H1 (cell line): ENCODE measurements at regions not wholly inside any gene's neighbourhood (a gene's known extent, or its start where the extent isn't known, plus 50 kb on each side); places are given as distances from the start of the nearest gene placed in this dataset.

Experiments used
- CTCF ChIA-PET: fragments of 300-600 bp; sonication (Branson Sonifier 250); formaldehyde crosslinking; loops from one replicate; lab custom pipeline; 2021; ENCODE audit not compliant: partially characterized antibody; lab: Charles Lee
- POLR2A ChIA-PET: fragments of 300-600 bp; sonication (Branson Sonifier 250); formaldehyde crosslinking; loops from one replicate; lab custom pipeline; 2021; ENCODE audit warnings: inconsistent platforms; ENCODE audit not compliant: partially characterized antibody; lab: Charles Lee
- DNase-seq, 2 experiments: peaks; one replicate each; pipeline versions ENCODE4 v3.0.0 to v3.0.0-alpha.2; 2010 to 2022; ENCODE audit warnings: low spot score in 2 of 2, low read depth in 1 of 2, mixed read lengths in 1 of 2
- FAIRE-seq: peaks from 2 replicates; lab custom pipeline; 2011; peaks lifted over from hg19 to GRCh38; lab: Jason Lieb, UNC
- H2AFZ ChIP-seq: 2 replicates; pipeline ENCODE4 v1.8.1; 2012; ENCODE audit warnings: low read length, inconsistent platforms
- H2AK5ac ChIP-seq: 2 replicates; pipeline ENCODE4 v1.6.1; 2013; ENCODE audit warnings: low read depth, low read length
- H2BK120ac ChIP-seq: replicated peaks from 2 replicates; pipeline ENCODE3; 2013; ENCODE audit warnings: low read depth, low read length, inconsistent platforms
- H2BK12ac ChIP-seq: 2 replicates; pipeline ENCODE4 v1.6.1; 2013; ENCODE audit warnings: low read depth, low read length
- H2BK15ac ChIP-seq: 2 replicates; pipeline ENCODE4 v1.6.1; 2013; ENCODE audit warnings: low read length
- H2BK20ac ChIP-seq: 2 replicates; pipeline ENCODE4 v1.6.1; 2013; ENCODE audit warnings: low read length
- H2BK5ac ChIP-seq: 2 replicates; pipeline ENCODE4 v1.6.1; 2013; ENCODE audit warnings: low read depth, low read length
- H3K14ac ChIP-seq: 2 replicates; pipeline ENCODE4 v1.6.1; 2013; ENCODE audit warnings: inconsistent platforms; ENCODE audit not compliant: insufficient read length
- H3K18ac ChIP-seq: 2 replicates; pipeline ENCODE4 v1.6.1; 2013; ENCODE audit warnings: low read length; ENCODE audit errors: extremely low read depth
- H3K23ac ChIP-seq: 2 replicates; pipeline ENCODE4 v1.6.1; 2013; ENCODE audit warnings: inconsistent platforms; ENCODE audit not compliant: insufficient read length
- H3K23me2 ChIP-seq: 2 replicates; pipeline ENCODE4 v1.6.1; 2013; ENCODE audit warnings: low read depth, low read length
- H3K27ac ChIP-seq: 2 replicates; pipeline ENCODE4 v1.6.1; 2011; ENCODE audit warnings: low read depth, low read length, inconsistent platforms
- H3K27me3 ChIP-seq, 4 experiments: replicated peaks in 1 of 4; 1 replicate in 1 of 4; 2 replicates in 3 of 4; pipeline versions ENCODE4 v1.6.1 to v1.8.1; 2011 to 2013; ENCODE audit warnings: low read length in 3 of 4, mild to moderate bottlenecking in 3 of 4, inconsistent platforms in 2 of 4, mixed read lengths in 2 of 4, moderate library complexity in 1 of 4; ENCODE audit not compliant: control insufficient read depth in 3 of 4, insufficient read depth in 3 of 4; ENCODE audit errors: extremely low read depth in 1 of 4
- H3K36me3 ChIP-seq, 4 experiments: 2 replicates each; pipeline versions ENCODE4 v1.6.1 to v1.8.1; 2011 to 2013; ENCODE audit warnings: mild to moderate bottlenecking in 4 of 4, low read length in 3 of 4, moderate library complexity in 2 of 4, control low read depth in 1 of 4, inconsistent platforms in 1 of 4; ENCODE audit not compliant: insufficient read depth in 4 of 4, control insufficient read depth in 2 of 4
- H3K4ac ChIP-seq: replicated peaks from 2 replicates; pipeline ENCODE3; 2013; ENCODE audit warnings: low read length, low read depth, mixed read lengths, inconsistent platforms; ENCODE audit not compliant: insufficient read length
- H3K4me1 ChIP-seq, 4 experiments: replicated peaks in 1 of 4; 1 replicate in 1 of 4; 2 replicates in 3 of 4; pipeline versions ENCODE4 v1.6.1 to v1.8.1; 2011 to 2013; ENCODE audit warnings: low read length in 3 of 4, inconsistent platforms in 2 of 4, mixed read lengths in 1 of 4; ENCODE audit not compliant: insufficient read depth in 4 of 4, control insufficient read depth in 3 of 4
- H3K4me2 ChIP-seq, 2 experiments: 2 replicates each; pipeline versions ENCODE4 v1.6.1 to v1.8.1; 2011 to 2013; ENCODE audit warnings: low read depth in 2 of 2, low read length in 2 of 2, control low read depth in 1 of 2, inconsistent platforms in 1 of 2, mild to moderate bottlenecking in 1 of 2; ENCODE audit not compliant: insufficient read depth in 1 of 2
- H3K4me3 ChIP-seq, 4 experiments: fragments of 200-600, 300-600 bp in 1 of 4; sonication (generic), shearing (Covaris generic), sonication (Bioruptor Twin) in 1 of 4; 2 replicates each; pipeline versions ENCODE4 v1.5.1 to v1.8.1; 2011 to 2016; ENCODE audit warnings: low read length in 4 of 4, low read depth in 3 of 4, control low read depth in 2 of 4, inconsistent platforms in 2 of 4, mild to moderate bottlenecking in 2 of 4, mixed read lengths in 1 of 4, moderate library complexity in 1 of 4; ENCODE audit not compliant: insufficient read depth in 2 of 4; ENCODE audit errors: extremely low read depth in 1 of 4
- H3K56ac ChIP-seq: replicated peaks from 2 replicates; pipeline ENCODE3; 2013; ENCODE audit warnings: low read depth, mild to moderate bottlenecking, mixed read lengths, low read length, inconsistent platforms; ENCODE audit not compliant: insufficient read length
- H3K79me1 ChIP-seq: 2 replicates; pipeline ENCODE4 v1.6.1; 2013; ENCODE audit warnings: low read depth, low read length, control low read depth
- H3K79me2 ChIP-seq, 2 experiments: 2 replicates each; pipeline versions ENCODE4 v1.6.1 to v1.8.1; 2012 to 2013; ENCODE audit warnings: low read length in 2 of 2, mild to moderate bottlenecking in 2 of 2, inconsistent platforms in 1 of 2; ENCODE audit not compliant: insufficient read depth in 2 of 2, control insufficient read depth in 1 of 2
- H3K9ac ChIP-seq, 4 experiments: replicated peaks in 1 of 4; 1 replicate in 1 of 4; 2 replicates in 3 of 4; pipeline versions ENCODE4 v1.6.1 to v1.8.1; 2011 to 2013; ENCODE audit warnings: low read depth in 3 of 4, low read length in 3 of 4, control low read depth in 2 of 4, mild to moderate bottlenecking in 2 of 4, moderate library complexity in 2 of 4, inconsistent platforms in 1 of 4; ENCODE audit errors: extremely low read depth in 1 of 4
- H3K9me3 ChIP-seq, 2 experiments: 2 replicates each; pipeline versions ENCODE4 v1.6.1 to v1.8.1; 2012 to 2013; ENCODE audit warnings: mild to moderate bottlenecking in 2 of 2, moderate library complexity in 2 of 2, control low read depth in 1 of 2, inconsistent platforms in 1 of 2, low read depth in 1 of 2, low read length in 1 of 2, mixed read lengths in 1 of 2; ENCODE audit not compliant: insufficient read depth in 2 of 2
- H4K20me1 ChIP-seq, 2 experiments: replicated peaks in 1 of 2; 2 replicates each; pipeline versions ENCODE3 to v1.8.1; 2011 to 2013; ENCODE audit warnings: inconsistent platforms in 2 of 2, low read length in 2 of 2, mild to moderate bottlenecking in 1 of 2; ENCODE audit not compliant: insufficient read depth in 2 of 2, control insufficient read depth in 1 of 2
- H4K5ac ChIP-seq: 2 replicates; pipeline ENCODE4 v1.6.1; 2013; ENCODE audit warnings: low read length, low read depth, mixed read lengths, inconsistent platforms; ENCODE audit not compliant: insufficient read length
- H4K8ac ChIP-seq: 2 replicates; pipeline ENCODE4 v1.8.0; 2013; ENCODE audit warnings: mild to moderate bottlenecking, moderate library complexity, low read length, inconsistent platforms; ENCODE audit not compliant: insufficient read depth; ENCODE audit errors: extremely low read depth
- H4K91ac ChIP-seq: replicated peaks from 2 replicates; pipeline ENCODE3; 2013; ENCODE audit warnings: low read length, mixed read lengths, inconsistent platforms; ENCODE audit not compliant: insufficient read length
- ATF2 ChIP-seq: IDR thresholded peaks from 2 replicates; pipeline ENCODE4 v1.6.1; 2012; ENCODE audit warnings: low read length, inconsistent platforms
- CHD1 ChIP-seq: IDR thresholded peaks from 2 replicates; pipeline ENCODE4 v1.6.1; 2012; ENCODE audit warnings: low read depth, low read length, improper control_type of control experiment
- CTCF ChIP-seq, 3 experiments: IDR thresholded peaks; 1 replicate in 2 of 3; 2 replicates in 1 of 3; pipeline versions ENCODE4 v1.5.1 to v1.6.1; 2011; ENCODE audit warnings: low read length in 3 of 3, mild to moderate bottlenecking in 3 of 3, inconsistent platforms in 2 of 3, low read depth in 1 of 3, moderate library complexity in 1 of 3; ENCODE audit not compliant: insufficient read depth in 1 of 3; ENCODE audit errors: control extremely low read depth in 1 of 3
- EZH2 ChIP-seq: fragments of 200-600 bp; sonication (generic); IDR thresholded peaks from 2 replicates; pipeline ENCODE4 v1.7.1; 2012; ENCODE audit warnings: low read depth, mild to moderate bottlenecking, moderate library complexity, low read length, inconsistent platforms; ENCODE audit not compliant: severe bottlenecking
- HDAC2 ChIP-seq, 2 experiments: fragments of 300-600 bp in 1 of 2; sonication (generic) in 1 of 2; IDR thresholded peaks; 2 replicates each; pipeline ENCODE4 v1.6.1; 2011 to 2012; ENCODE audit warnings: low read depth in 2 of 2, low read length in 2 of 2, mild to moderate bottlenecking in 2 of 2, moderate library complexity in 2 of 2, borderline replicate concordance in 1 of 2, inconsistent platforms in 1 of 2
- KDM5A ChIP-seq: fragments of 200-600 bp; IDR thresholded peaks from 2 replicates; pipeline ENCODE4 v1.7.1; 2012; ENCODE audit warnings: mild to moderate bottlenecking, low read length, inconsistent platforms, mixed read lengths
- SIX5 ChIP-seq: IDR thresholded peaks from 2 replicates; pipeline ENCODE4 v1.6.1; 2011; ENCODE audit warnings: mild to moderate bottlenecking, low read depth, low read length

DNA sequence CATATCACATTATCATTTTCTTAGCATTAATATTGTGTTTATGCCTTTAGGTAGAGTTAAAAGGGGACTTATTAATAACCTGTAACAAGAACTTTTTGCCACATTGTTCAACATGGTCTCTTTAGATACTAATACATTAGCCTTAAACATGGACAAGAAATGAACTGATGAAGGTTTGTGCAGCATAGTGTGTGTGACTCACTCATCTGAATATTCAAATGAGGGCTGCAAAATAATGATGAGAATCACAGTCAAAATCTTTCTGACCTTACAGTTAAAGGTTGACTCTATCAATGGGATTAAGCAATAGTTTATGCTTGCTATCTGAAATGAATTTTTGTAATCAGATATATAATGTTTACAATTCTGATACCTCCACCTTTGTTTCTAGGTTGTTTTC is 1189.3 kb upstream of the CITED2 start:
- no peak for FAIRE-seq
- H3K56ac ChIP-seq = no peak overlapping the region
- no peak overlapping the region for H2BK20ac ChIP-seq
- H3K4me3 ChIP-seq = no peak overlapping the region
- H3K4ac ChIP-seq = no peak overlapping the region
- no peaks in the 10 kb centered on the region for H3K27me3 ChIP-seq
- no peaks in the 10 kb centered on the region for H3K4me1 ChIP-seq
- H3K27ac ChIP-seq = no peak overlapping the region
- H3K36me3 ChIP-seq = no peaks in the 10 kb centered on the region
- no peaks in the 10 kb centered on the region for H3K9me3 ChIP-seq
- CTCF ChIA-PET = no interaction called here
- no peak overlapping the region for H2BK5ac ChIP-seq
- H3K18ac ChIP-seq = no peak overlapping the region
- no peaks in the 10 kb centered on the region for H3K79me1 ChIP-seq
- H3K23me2 ChIP-seq = no peaks in the 10 kb centered on the region
- no peak overlapping the region for H3K23ac ChIP-seq
- no peak overlapping the region for H4K91ac ChIP-seq
- no peak overlapping the region for H3K14ac ChIP-seq
- DNase-seq = no peak
- no peaks in the 10 kb centered on the region for H3K79me2 ChIP-seq
- H2AK5ac ChIP-seq = no peak overlapping the region
- H2AFZ ChIP-seq = no peak overlapping the region
- H2BK15ac ChIP-seq = no peak overlapping the region
- H2BK120ac ChIP-seq = no peak overlapping the region
- H2BK12ac ChIP-seq = no peak overlapping the region
- POLR2A ChIA-PET = no interaction called here
- no peak overlapping the region for H4K5ac ChIP-seq
- no peaks in the 10 kb centered on the region for H4K20me1 ChIP-seq
- no peak overlapping the region for H3K4me2 ChIP-seq
- H3K9ac ChIP-seq = no peak overlapping the region
- no peak overlapping the region for H4K8ac ChIP-seq
- TF ChIP-seq ATF2 = no peak
- TF ChIP-seq SIX5 = no peak
- TF ChIP-seq KDM5A = no peak
- no peak for TF ChIP-seq EZH2
- TF ChIP-seq CHD1 = no peak
- TF ChIP-seq HDAC2 (IDR thresholded peaks at IDR 0.05; ENCODE audit: borderline replicate concordance in 1 of 2, low read depth in 2 of 2, low read length in 2 of 2) = no peak
- TF ChIP-seq CTCF (IDR thresholded peaks at IDR 0.05; ENCODE audit: control extremely low read depth in 1 of 3, insufficient read depth in 1 of 3, low read depth in 1 of 3, low read length in 3 of 3) = no peak
